K562 (cell line): ENCODE measurements at regions not wholly inside any gene's neighbourhood (a gene's known extent, or its start where the extent isn't known, plus 50 kb on each side); places are given as distances from the start of the nearest gene placed in this dataset.

Source experiments
- ATAC-seq: fragments of 200-7000 bp; cut with Tn5 transposase; 3 replicates; pipeline ENCODE4 v1.9.1; 2020; ENCODE audit warnings: moderate library complexity
- BruUV-seq: library from RNA; stranded (reverse); fragments of 400-500 nt; replicated peaks from 2 replicates; lab custom pipeline; 2021; lab: Mats Ljungman, UMichigan
- CTCF ChIA-PET: fragments of 300-600 bp; formaldehyde crosslinking; extraction: SDS; loops from one replicate; lab custom pipeline; 2021; ENCODE audit warnings: low intra/inter-chr PET ratio; lab: Yijun Ruan, JAX
- POLR2A ChIA-PET: fragments of 300-600, 350-650 bp; sonication (Branson Sonifier 250); formaldehyde crosslinking; extraction: SDS; loops from one replicate; lab custom pipeline; 2021; ENCODE audit warnings: antibody characterized with exemption, inconsistent platforms; lab: Yijun Ruan, JAX
- DNase-seq, 4 experiments: peaks; one replicate each; pipeline versions ENCODE4 v3.0.0 to v3.0.0-alpha.2; 2011 to 2018; ENCODE audit warnings: low spot score in 3 of 4, mixed read lengths in 3 of 4; ENCODE audit errors: extremely low read depth in 1 of 4
- FAIRE-seq: peaks from 2 replicates; lab custom pipeline; 2011; peaks lifted over from hg19 to GRCh38; lab: Jason Lieb, UNC
- H2AFZ ChIP-seq: 2 replicates; pipeline ENCODE4 v1.6.0; 2011; ENCODE audit warnings: low read depth, low read length, control low read depth, inconsistent platforms
- H3K27ac ChIP-seq: fragments of 200-600 bp; 3 replicates; pipeline ENCODE4 v1.8.0; 2011; ENCODE audit warnings: low read depth, mild to moderate bottlenecking, control low read depth, inconsistent platforms, low read length, moderate library complexity, mixed read lengths; ENCODE audit errors: extremely low read depth
- H3K27me3 ChIP-seq, 2 experiments: fragments of 300-600 bp in 1 of 2; 2 replicates in 1 of 2; 3 replicates in 1 of 2; pipeline versions ENCODE4 v1.6.0 to v1.8.0; 2011; ENCODE audit warnings: inconsistent platforms in 2 of 2, low read length in 2 of 2, mild to moderate bottlenecking in 1 of 2, mixed read lengths in 1 of 2, moderate library complexity in 1 of 2; ENCODE audit not compliant: control insufficient read depth in 2 of 2, insufficient read depth in 2 of 2
- H3K36me3 ChIP-seq: fragments of 300-600 bp; 3 replicates; pipeline ENCODE4 v1.8.0; 2011; ENCODE audit warnings: mild to moderate bottlenecking, low read length, inconsistent platforms; ENCODE audit not compliant: control insufficient read depth, insufficient read depth
- H3K4me1 ChIP-seq, 2 experiments: fragments of 200-600 bp in 1 of 2; replicated peaks in 1 of 2; 2 replicates in 1 of 2; 3 replicates in 1 of 2; pipeline versions ENCODE4 v1.5.1 to v1.8.0; 2011; ENCODE audit warnings: inconsistent platforms in 2 of 2, low read length in 2 of 2, mild to moderate bottlenecking in 1 of 2, mixed read lengths in 1 of 2, moderate library complexity in 1 of 2; ENCODE audit not compliant: control insufficient read depth in 2 of 2, insufficient read depth in 2 of 2
- H3K4me2 ChIP-seq: 2 replicates; pipeline ENCODE4 v1.6.1; 2011; ENCODE audit warnings: low read length, control low read depth, inconsistent platforms, mixed read lengths; ENCODE audit not compliant: insufficient read depth
- H3K4me3 ChIP-seq: fragments of 200-600 bp; sonication (generic), shearing (Covaris generic); 2 replicates; pipeline ENCODE4 v1.5.1; 2016; ENCODE audit warnings: control low read depth, inconsistent platforms
- H3K79me2 ChIP-seq: fragments of 200-600 bp; 3 replicates; pipeline ENCODE4 v1.8.0; 2011; ENCODE audit warnings: low read length, inconsistent platforms; ENCODE audit not compliant: control insufficient read depth, insufficient read depth
- H3K9ac ChIP-seq, 2 experiments: 2 replicates each; pipeline versions ENCODE4 v1.6.0 to v1.6.1; 2011; ENCODE audit warnings: low read depth in 2 of 2, low read length in 2 of 2, control low read depth in 1 of 2, inconsistent platforms in 1 of 2, mild to moderate bottlenecking in 1 of 2, mixed read lengths in 1 of 2; ENCODE audit not compliant: insufficient read depth in 1 of 2
- H3K9me1 ChIP-seq: one replicate; pipeline ENCODE4 v1.6.0; 2011; ENCODE audit warnings: inconsistent platforms, mild to moderate bottlenecking, low read length, moderate library complexity; ENCODE audit not compliant: control insufficient read depth, insufficient read depth
- H3K9me3 ChIP-seq: replicated peaks from 2 replicates; pipeline ENCODE4 v1.5.1; 2011; ENCODE audit warnings: low read depth, low read length, inconsistent platforms; ENCODE audit not compliant: control insufficient read depth, insufficient read depth
- H4K20me1 ChIP-seq: replicated peaks from 2 replicates; pipeline ENCODE4 v1.6.1; 2011; ENCODE audit warnings: low read length, inconsistent platforms, mixed read lengths; ENCODE audit not compliant: control insufficient read depth, insufficient read depth
- GATA2 ChIP-seq: sonication (generic); formaldehyde crosslinking; IDR thresholded peaks from 2 replicates; pipeline ENCODE4 v1.4.0; 2020; ENCODE audit warnings: mild to moderate bottlenecking, missing genetic modification reagents
- HNRNPUL1 ChIP-seq: fragments of 200-400 bp; formaldehyde crosslinking; IDR thresholded peaks from 2 replicates; pipeline ENCODE4 v1.6.1; 2017; ENCODE audit warnings: low read length
- PRPF4 ChIP-seq: fragments of 200-400 bp; formaldehyde crosslinking; IDR thresholded peaks from one replicate; pipeline ENCODE4 v1.6.1; 2017; ENCODE audit warnings: low read length, low read depth, mild to moderate bottlenecking; ENCODE audit not compliant: insufficient read depth, poor library complexity, severe bottlenecking
- RAD51 ChIP-seq: fragments of 450-650 bp; IDR thresholded peaks from 2 replicates; pipeline ENCODE4 v1.7.1; 2016; ENCODE audit warnings: low read depth, mild to moderate bottlenecking, borderline replicate concordance
- THAP7 ChIP-seq: fragments of 250-450 bp; sonication (Bioruptor Pico); IDR thresholded peaks from 2 replicates; pipeline ENCODE4 v1.5.0; 2021
- ZFP36 ChIP-seq: fragments of 150-350 bp; IDR thresholded peaks from 2 replicates; pipeline ENCODE4 v1.6.1; 2018; ENCODE audit warnings: low read length, low read depth; ENCODE audit not compliant: partially characterized antibody
- ZNF655 ChIP-seq: fragments of 250-450 bp; sonication (Bioruptor Pico); IDR thresholded peaks from 2 replicates; pipeline ENCODE4 v1.5.0; 2021
- WGBS: fragments of 100-300 bp; shearing (Covaris generic); methylation state at CpG from one replicate; pipeline ENCODE4 v1.1.6; 2016; ENCODE audit warnings: low coverage, mixed read lengths; ENCODE audit not compliant: insufficient coverage; ENCODE audit errors: missing lambda C conversion rate; 5-methylcytosine and 5-hydroxymethylcytosine counted together
- in situ Hi-C: fragments of 300-500 bp; cut with MboI; formaldehyde crosslinking; loops from 4 replicates; pipeline ENCODE4 v1.15.0; 2018; ENCODE audit warnings: inconsistent platforms, mixed read lengths
- intact Hi-C: fragments of 100-400 bp; cut with micrococcal nuclease; formaldehyde crosslinking; loops from 2 replicates; pipeline ENCODE4 v1.14.2; 2022
- TF ChIP-seq, protein P1 (sequence below), 2 experiments: IDR thresholded peaks; 2 replicates each; pipeline ENCODE4 v1.6.1; 2011; ENCODE audit warnings: borderline replicate concordance in 1 of 2, control low read depth in 1 of 2, low read depth in 1 of 2, low read length in 1 of 2, mild to moderate bottlenecking in 1 of 2, mixed read lengths in 1 of 2, moderate library complexity in 1 of 2; ENCODE audit not compliant: insufficient read depth in 1 of 2, insufficient read length in 1 of 2, poor library complexity in 1 of 2, severe bottlenecking in 1 of 2; ENCODE audit errors: extremely low read depth in 1 of 2
- TF ChIP-seq, protein P2 (sequence below): sonication (generic); formaldehyde crosslinking; IDR thresholded peaks from 2 replicates; pipeline ENCODE4 v1.9.0; 2022; ENCODE audit warnings: mild to moderate bottlenecking, missing genetic modification reagents
- TF ChIP-seq, protein P3 (sequence below): fragments of 150-350 bp; conservative IDR thresholded peaks from 2 replicates; pipeline ENCODE4 v1.6.1; 2014; ENCODE audit warnings: low read length
- TF ChIP-seq, protein P4 (sequence below): fragments of 450-650 bp; IDR thresholded peaks from 2 replicates; pipeline ENCODE4 v1.6.1; 2016; ENCODE audit warnings: missing biosample characterization, missing genetic modification characterization

DNA sequence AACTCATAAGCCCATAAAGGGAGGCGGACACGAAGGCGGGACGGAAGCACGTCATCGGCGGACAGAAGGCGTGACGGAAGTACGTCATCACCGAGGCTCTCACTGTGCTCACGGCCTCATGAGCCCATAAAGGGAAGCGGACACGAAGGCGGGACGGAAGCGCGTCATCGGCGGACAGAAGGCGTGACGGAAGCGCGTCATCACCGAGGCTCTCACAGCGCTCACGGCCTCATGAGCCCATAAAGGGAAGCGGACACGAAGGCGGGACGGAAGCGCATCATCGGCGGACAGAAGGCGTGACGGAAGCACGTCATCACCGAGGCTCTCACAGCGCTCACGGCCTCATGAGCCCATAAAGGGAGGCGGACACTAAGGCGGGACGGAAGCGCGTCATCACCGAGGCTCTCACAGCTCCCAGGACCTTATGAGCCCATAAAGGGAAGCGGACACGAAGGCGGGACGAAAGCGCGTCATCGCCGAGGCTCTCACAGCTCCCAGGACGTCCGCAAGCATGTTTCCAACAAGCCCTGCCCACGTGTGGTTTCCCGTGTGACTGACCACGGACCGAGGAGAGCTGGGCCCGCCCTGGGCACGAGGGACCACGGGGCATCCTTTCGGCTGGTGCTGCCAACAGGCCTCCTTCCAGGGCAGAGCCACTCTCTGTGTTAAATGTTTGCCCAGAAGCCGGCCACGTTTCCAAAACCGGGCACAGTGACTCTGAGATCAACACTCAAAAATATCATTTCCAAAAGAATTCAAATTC, 182.7 kb upstream of the SALL3 start (continued):
- TF ChIP-seq, protein P1, sequence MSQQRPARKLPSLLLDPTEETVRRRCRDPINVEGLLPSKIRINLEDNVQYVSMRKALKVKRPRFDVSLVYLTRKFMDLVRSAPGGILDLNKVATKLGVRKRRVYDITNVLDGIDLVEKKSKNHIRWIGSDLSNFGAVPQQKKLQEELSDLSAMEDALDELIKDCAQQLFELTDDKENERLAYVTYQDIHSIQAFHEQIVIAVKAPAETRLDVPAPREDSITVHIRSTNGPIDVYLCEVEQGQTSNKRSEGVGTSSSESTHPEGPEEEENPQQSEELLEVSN (IDR thresholded peaks at IDR 0.05; ENCODE audit: borderline replicate concordance in 1 of 2, extremely low read depth in 1 of 2, insufficient read depth in 1 of 2, insufficient read length in 1 of 2, low read depth in 1 of 2, low read length in 1 of 2, poor library complexity in 1 of 2, severe bottlenecking in 1 of 2): peak in 1 of 2 experiments; percentile 6

GRCh38 chr18:78797499-78797898, 182.1 kb upstream of the SALL3 start:
- peaks cover 0 to 41% of the 10 kb centered on the region in 2 experiments; a peak in 2 of 5 replicates for H3K27me3 ChIP-seq
- H3K9ac ChIP-seq: no peak overlapping the region
- ChIA-PET CTCF (no interaction called here), POLR2A (no interaction called here)
- no peak overlapping the region for H3K4me2 ChIP-seq
- no peaks in the 10 kb centered on the region for H3K9me1 ChIP-seq
- intact Hi-C loops: no loop called here
- H3K4me3 ChIP-seq: no peak overlapping the region
- no peak overlapping the region for H3K27ac ChIP-seq
- H3K4me1 ChIP-seq: no peaks in the 10 kb centered on the region
- DNase-seq: no peak
- no peak for ATAC-seq
- H3K79me2 ChIP-seq: no peaks in the 10 kb centered on the region
- no peak for FAIRE-seq
- H3K9me3 ChIP-seq: no peaks in the 10 kb centered on the region
- H2AFZ ChIP-seq: no peak overlapping the region
- no peaks in the 10 kb centered on the region for H4K20me1 ChIP-seq
- 5% methylated on average over 9 of the region's 11 CpGs for WGBS
- H3K36me3 ChIP-seq: no peaks in the 10 kb centered on the region
- no TSS peak for BruUV-seq
- in situ Hi-C loops: no loop called here
- TF ChIP-seq ZFP36: no peak
- no peak for TF ChIP-seq ZNF655 (CRISPR knock-in tag)
- no peak for TF ChIP-seq HNRNPUL1
- no peak for TF ChIP-seq THAP7
- TF ChIP-seq, protein P2, sequence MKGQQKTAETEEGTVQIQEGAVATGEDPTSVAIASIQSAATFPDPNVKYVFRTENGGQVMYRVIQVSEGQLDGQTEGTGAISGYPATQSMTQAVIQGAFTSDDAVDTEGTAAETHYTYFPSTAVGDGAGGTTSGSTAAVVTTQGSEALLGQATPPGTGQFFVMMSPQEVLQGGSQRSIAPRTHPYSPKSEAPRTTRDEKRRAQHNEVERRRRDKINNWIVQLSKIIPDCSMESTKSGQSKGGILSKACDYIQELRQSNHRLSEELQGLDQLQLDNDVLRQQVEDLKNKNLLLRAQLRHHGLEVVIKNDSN (CRISPR knock-in tag): no peak
- no peak for TF ChIP-seq GATA2 (CRISPR knock-in tag)
- no peak for TF ChIP-seq RAD51
- no peak for TF ChIP-seq PRPF4
- TF ChIP-seq, protein P3, sequence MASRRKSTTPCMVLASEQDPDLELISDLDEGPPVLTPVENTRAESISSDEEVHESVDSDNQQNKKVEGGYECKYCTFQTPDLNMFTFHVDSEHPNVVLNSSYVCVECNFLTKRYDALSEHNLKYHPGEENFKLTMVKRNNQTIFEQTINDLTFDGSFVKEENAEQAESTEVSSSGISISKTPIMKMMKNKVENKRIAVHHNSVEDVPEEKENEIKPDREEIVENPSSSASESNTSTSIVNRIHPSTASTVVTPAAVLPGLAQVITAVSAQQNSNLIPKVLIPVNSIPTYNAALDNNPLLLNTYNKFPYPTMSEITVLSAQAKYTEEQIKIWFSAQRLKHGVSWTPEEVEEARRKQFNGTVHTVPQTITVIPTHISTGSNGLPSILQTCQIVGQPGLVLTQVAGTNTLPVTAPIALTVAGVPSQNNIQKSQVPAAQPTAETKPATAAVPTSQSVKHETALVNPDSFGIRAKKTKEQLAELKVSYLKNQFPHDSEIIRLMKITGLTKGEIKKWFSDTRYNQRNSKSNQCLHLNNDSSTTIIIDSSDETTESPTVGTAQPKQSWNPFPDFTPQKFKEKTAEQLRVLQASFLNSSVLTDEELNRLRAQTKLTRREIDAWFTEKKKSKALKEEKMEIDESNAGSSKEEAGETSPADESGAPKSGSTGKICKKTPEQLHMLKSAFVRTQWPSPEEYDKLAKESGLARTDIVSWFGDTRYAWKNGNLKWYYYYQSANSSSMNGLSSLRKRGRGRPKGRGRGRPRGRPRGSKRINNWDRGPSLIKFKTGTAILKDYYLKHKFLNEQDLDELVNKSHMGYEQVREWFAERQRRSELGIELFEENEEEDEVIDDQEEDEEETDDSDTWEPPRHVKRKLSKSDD: no peak
- TF ChIP-seq, protein P4, sequence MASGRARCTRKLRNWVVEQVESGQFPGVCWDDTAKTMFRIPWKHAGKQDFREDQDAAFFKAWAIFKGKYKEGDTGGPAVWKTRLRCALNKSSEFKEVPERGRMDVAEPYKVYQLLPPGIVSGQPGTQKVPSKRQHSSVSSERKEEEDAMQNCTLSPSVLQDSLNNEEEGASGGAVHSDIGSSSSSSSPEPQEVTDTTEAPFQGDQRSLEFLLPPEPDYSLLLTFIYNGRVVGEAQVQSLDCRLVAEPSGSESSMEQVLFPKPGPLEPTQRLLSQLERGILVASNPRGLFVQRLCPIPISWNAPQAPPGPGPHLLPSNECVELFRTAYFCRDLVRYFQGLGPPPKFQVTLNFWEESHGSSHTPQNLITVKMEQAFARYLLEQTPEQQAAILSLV: no peak
